HFFc6 (cell line): ENCODE measurements at regions not wholly inside any gene's neighbourhood (a gene's known extent, or its start where the extent isn't known, plus 50 kb on each side); places are given as distances from the start of the nearest gene placed in this dataset.

Source experiments
- DNase-seq: peaks from one replicate; pipeline ENCODE4 v3.0.0-alpha.2; 2018
- H3K27ac Mint-ChIP-seq: 2 replicates; pipeline ENCODE4 v1.8.0; 2020; ENCODE audit warnings: mild to moderate bottlenecking, mixed read lengths
- H3K27me3 Mint-ChIP-seq: 2 replicates; pipeline ENCODE4 v1.8.0; 2021; ENCODE audit warnings: mild to moderate bottlenecking, moderate library complexity, mixed read lengths; ENCODE audit not compliant: insufficient read depth
- H3K36me3 Mint-ChIP-seq: 2 replicates; pipeline ENCODE4 v1.8.0; 2021; ENCODE audit warnings: low read depth, mixed read lengths
- H3K4me1 Mint-ChIP-seq: 2 replicates; pipeline ENCODE4 v1.8.0; 2020; ENCODE audit warnings: low read depth, mixed read lengths
- H3K4me3 Mint-ChIP-seq: 2 replicates; pipeline ENCODE4 v1.8.0; 2020; ENCODE audit warnings: mild to moderate bottlenecking, moderate library complexity, mixed read lengths
- H3K9me3 Mint-ChIP-seq: 2 replicates; pipeline ENCODE4 v1.8.0; 2020; ENCODE audit warnings: mild to moderate bottlenecking, mixed read lengths
- CTCF ChIP-seq: fragments of 200-600 bp; sonication (generic); IDR thresholded peaks from 2 replicates; pipeline ENCODE4 v1.5.0; 2021; ENCODE audit warnings: antibody characterized with exemption, mild to moderate bottlenecking

- Mint-ChIP-seq H3K36me3 (no peaks in the 10 kb centered on the region), H3K4me3 (no peak overlapping the region), H3K9me3 (no peaks in the 10 kb centered on the region), H3K27me3 (no peaks in the 10 kb centered on the region), H3K27ac (peak overlapping the region; percentile 48; the same call in 1 of the 2 replicates), H3K4me1 (peaks cover 25% of the 10 kb centered on the region)
- peak; percentile 13 for DNase-seq
- no peak for TF ChIP-seq CTCF
Measured at GRCh38 chr2:195486987-195487644, 169.9 kb upstream of the SLC39A10 start.

GRCh38 chr2:195486520-195486919 is 170.5 kb upstream of the SLC39A10 start:
- peaks cover 26% of the 10 kb centered on the region for H3K4me1 Mint-ChIP-seq
- H3K4me3 Mint-ChIP-seq, result no peak overlapping the region
- no peaks in the 10 kb centered on the region for H3K9me3 Mint-ChIP-seq
- no peaks in the 10 kb centered on the region for H3K27me3 Mint-ChIP-seq
- H3K27ac Mint-ChIP-seq, result no peak overlapping the region
- no peak for TF ChIP-seq CTCF
- no peaks in the 10 kb centered on the region for H3K36me3 Mint-ChIP-seq
- no peak for DNase-seq

- Mint-ChIP-seq H3K27me3 (peaks cover 3% of the 10 kb centered on the region; the same call in 1 of the 2 replicates), H3K27ac (no peak overlapping the region), H3K4me1 (peaks cover 30% of the 10 kb centered on the region), H3K9me3 (peaks cover 5% of the 10 kb centered on the region), H3K36me3 (peaks cover 10% of the 10 kb centered on the region), H3K4me3 (no peak overlapping the region)
- no peak for DNase-seq
- TF ChIP-seq CTCF, result no peak
Measured at GRCh38 chr2:195482010-195482409, 175.0 kb upstream of the SLC39A10 start.

GRCh38 chr2:195480121-195480520 is 176.9 kb upstream of the SLC39A10 start:
- no peak for DNase-seq
- Mint-ChIP-seq H3K4me1 (peaks cover 23% of the 10 kb centered on the region), H3K4me3 (no peak overlapping the region), H3K27ac (no peak overlapping the region), H3K9me3 (peaks cover 6% of the 10 kb centered on the region), H3K36me3 (peaks cover 11% of the 10 kb centered on the region), H3K27me3 (peaks cover 3% of the 10 kb centered on the region; the same call in 1 of the 2 replicates)
- TF ChIP-seq CTCF, result no peak

GRCh38 chr2:195479407-195479806 is 177.6 kb upstream of the SLC39A10 start:
- Mint-ChIP-seq H3K36me3 (peaks cover 11% of the 10 kb centered on the region), H3K9me3 (peaks cover 6% of the 10 kb centered on the region), H3K4me1 (peaks cover 23% of the 10 kb centered on the region), H3K4me3 (no peak overlapping the region), H3K27ac (no peak overlapping the region; the same call in 1 of the 2 replicates), H3K27me3 (peaks cover 3% of the 10 kb centered on the region; the same call in 1 of the 2 replicates)
- TF ChIP-seq CTCF, result no peak
- no peak for DNase-seq
